ENCODE measurements at regions not wholly inside any gene's neighbourhood (a gene's known extent, or its start where the extent isn't known, plus 50 kb on each side); places are given as distances from the start of the nearest gene placed in this dataset.

DNA sequence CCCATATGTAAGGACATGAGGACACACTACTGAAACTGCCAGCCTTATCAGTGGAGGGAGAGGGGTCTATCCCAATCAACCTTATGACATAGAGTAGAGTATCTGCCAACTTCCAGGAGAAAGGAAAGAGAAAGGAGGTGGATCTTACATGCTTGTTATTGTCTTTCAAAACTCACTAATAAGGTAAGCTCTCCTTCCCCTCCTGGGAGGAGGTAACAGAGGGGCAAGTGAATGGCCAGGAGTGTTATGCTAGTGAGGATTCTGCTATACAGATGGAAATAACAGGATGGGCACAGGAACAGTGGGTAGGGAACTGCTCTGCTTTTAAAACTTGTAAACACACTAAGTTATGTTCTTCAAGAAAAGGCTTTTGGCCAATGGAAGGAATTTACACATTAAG lies 1020.1 kb downstream of the TDRD15 start:
- TF ChIP-seq, protein P1, sequence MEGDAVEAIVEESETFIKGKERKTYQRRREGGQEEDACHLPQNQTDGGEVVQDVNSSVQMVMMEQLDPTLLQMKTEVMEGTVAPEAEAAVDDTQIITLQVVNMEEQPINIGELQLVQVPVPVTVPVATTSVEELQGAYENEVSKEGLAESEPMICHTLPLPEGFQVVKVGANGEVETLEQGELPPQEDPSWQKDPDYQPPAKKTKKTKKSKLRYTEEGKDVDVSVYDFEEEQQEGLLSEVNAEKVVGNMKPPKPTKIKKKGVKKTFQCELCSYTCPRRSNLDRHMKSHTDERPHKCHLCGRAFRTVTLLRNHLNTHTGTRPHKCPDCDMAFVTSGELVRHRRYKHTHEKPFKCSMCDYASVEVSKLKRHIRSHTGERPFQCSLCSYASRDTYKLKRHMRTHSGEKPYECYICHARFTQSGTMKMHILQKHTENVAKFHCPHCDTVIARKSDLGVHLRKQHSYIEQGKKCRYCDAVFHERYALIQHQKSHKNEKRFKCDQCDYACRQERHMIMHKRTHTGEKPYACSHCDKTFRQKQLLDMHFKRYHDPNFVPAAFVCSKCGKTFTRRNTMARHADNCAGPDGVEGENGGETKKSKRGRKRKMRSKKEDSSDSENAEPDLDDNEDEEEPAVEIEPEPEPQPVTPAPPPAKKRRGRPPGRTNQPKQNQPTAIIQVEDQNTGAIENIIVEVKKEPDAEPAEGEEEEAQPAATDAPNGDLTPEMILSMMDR (IDR thresholded peaks at IDR 0.05; ENCODE audit: insufficient read depth, low read length, poor library complexity, severe bottlenecking) = no peak
- TF ChIP-seq EZH2phosphoT487 (conservative IDR thresholded peaks at IDR 0.05; ENCODE audit: low read length) = no peak
